Body of pancreas (tissue), 4 donors: ENCODE measurements at regions not wholly inside any gene's neighbourhood (a gene's known extent, or its start where the extent isn't known, plus 50 kb on each side); places are given as distances from the start of the nearest gene placed in this dataset.

ENCODE experiments used
- POLR2A ChIP-seq, 3 donors: fragments of 450-650 bp; IDR thresholded peaks; one replicate each; pipeline ENCODE4 v1.6.1; 2016; ENCODE audit warnings: antibody characterized with exemption in 3 of 3, mild to moderate bottlenecking in 2 of 3
- TF ChIP-seq, protein P1 (sequence below), 7 experiments: fragments of 450-650 bp in 4 of 7; fragments of 200-600 bp in 3 of 7; sonication (generic) in 3 of 7; IDR thresholded peaks; one replicate each; pipeline ENCODE4 v1.5.1; 2016 to 2019; ENCODE audit warnings: antibody characterized with exemption in 7 of 7

DNA sequence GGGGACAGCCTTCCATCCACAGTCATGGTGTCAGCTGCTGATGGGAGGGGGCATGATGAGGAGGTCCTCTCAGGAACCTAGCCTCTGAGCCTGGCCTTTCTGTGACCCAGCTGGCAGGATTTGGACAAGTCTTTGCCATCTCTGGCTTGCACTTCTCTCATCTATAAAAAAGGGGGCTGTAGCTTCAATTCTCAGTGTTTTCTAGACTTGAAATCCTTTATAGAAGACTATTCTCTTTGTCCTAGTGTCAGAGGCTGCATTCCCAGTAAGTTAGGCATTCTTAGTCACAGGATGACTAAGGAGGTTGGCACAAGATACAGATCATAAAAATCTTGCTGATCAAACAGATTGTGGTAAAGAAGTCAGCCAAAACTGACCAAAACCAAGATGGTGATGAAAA is 958.5 kb downstream of the CNTNAP5 start:
- TF ChIP-seq, protein P1, sequence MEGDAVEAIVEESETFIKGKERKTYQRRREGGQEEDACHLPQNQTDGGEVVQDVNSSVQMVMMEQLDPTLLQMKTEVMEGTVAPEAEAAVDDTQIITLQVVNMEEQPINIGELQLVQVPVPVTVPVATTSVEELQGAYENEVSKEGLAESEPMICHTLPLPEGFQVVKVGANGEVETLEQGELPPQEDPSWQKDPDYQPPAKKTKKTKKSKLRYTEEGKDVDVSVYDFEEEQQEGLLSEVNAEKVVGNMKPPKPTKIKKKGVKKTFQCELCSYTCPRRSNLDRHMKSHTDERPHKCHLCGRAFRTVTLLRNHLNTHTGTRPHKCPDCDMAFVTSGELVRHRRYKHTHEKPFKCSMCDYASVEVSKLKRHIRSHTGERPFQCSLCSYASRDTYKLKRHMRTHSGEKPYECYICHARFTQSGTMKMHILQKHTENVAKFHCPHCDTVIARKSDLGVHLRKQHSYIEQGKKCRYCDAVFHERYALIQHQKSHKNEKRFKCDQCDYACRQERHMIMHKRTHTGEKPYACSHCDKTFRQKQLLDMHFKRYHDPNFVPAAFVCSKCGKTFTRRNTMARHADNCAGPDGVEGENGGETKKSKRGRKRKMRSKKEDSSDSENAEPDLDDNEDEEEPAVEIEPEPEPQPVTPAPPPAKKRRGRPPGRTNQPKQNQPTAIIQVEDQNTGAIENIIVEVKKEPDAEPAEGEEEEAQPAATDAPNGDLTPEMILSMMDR (IDR thresholded peaks at IDR 0.05), result no peak
- no peak for TF ChIP-seq POLR2A (IDR thresholded peaks at IDR 0.05)
